H9 (cell line): ENCODE measurements at regions not wholly inside any gene's neighbourhood (a gene's known extent, or its start where the extent isn't known, plus 50 kb on each side); places are given as distances from the start of the nearest gene placed in this dataset.

ENCODE experiments used
- DNase-seq: peaks from one replicate; pipeline ENCODE4 v3.0.0-alpha.2; 2017
- H2AFZ ChIP-seq: one replicate; pipeline ENCODE4 v1.6.1; 2013; ENCODE audit warnings: mild to moderate bottlenecking, low read length, control low read depth, moderate library complexity
- H2AK5ac ChIP-seq: 2 replicates; pipeline ENCODE4 v1.6.1; 2013; ENCODE audit warnings: low read length, control low read depth, mixed read lengths; ENCODE audit not compliant: insufficient read length
- H2BK120ac ChIP-seq: one replicate; pipeline ENCODE4 v1.6.1; 2013; ENCODE audit warnings: low read depth, mild to moderate bottlenecking, low read length, control low read depth, inconsistent platforms; ENCODE audit not compliant: poor library complexity, severe bottlenecking
- H2BK12ac ChIP-seq: 2 replicates; pipeline ENCODE4 v1.6.1; 2013; ENCODE audit warnings: low read length, control low read depth, mixed read lengths, low read depth; ENCODE audit not compliant: insufficient read length
- H2BK15ac ChIP-seq: 2 replicates; pipeline ENCODE4 v1.6.1; 2013; ENCODE audit warnings: low read depth, low read length, control low read depth
- H2BK20ac ChIP-seq: one replicate; pipeline ENCODE4 v1.6.1; 2013; ENCODE audit warnings: low read depth, mild to moderate bottlenecking, low read length, control low read depth, inconsistent platforms; ENCODE audit not compliant: poor library complexity, severe bottlenecking
- H2BK5ac ChIP-seq: 2 replicates; pipeline ENCODE4 v1.6.1; 2013; ENCODE audit warnings: low read length, control low read depth, mixed read lengths; ENCODE audit not compliant: insufficient read length
- H3K14ac ChIP-seq: 2 replicates; pipeline ENCODE4 v1.6.1; 2013; ENCODE audit warnings: low read length, control low read depth; ENCODE audit not compliant: insufficient read depth
- H3K18ac ChIP-seq: 2 replicates; pipeline ENCODE4 v1.6.1; 2013; ENCODE audit warnings: low read depth, mild to moderate bottlenecking, mixed read lengths, low read length, control low read depth; ENCODE audit not compliant: insufficient read length
- H3K23ac ChIP-seq: 2 replicates; pipeline ENCODE4 v1.6.1; 2013; ENCODE audit warnings: low read length, control low read depth, mixed read lengths, low read depth; ENCODE audit not compliant: insufficient read length
- H3K23me2 ChIP-seq: 2 replicates; pipeline ENCODE4 v1.6.1; 2013; ENCODE audit warnings: low read depth, mild to moderate bottlenecking, mixed read lengths, low read length, control low read depth; ENCODE audit not compliant: insufficient read length, poor library complexity, severe bottlenecking
- H3K27ac ChIP-seq: 2 replicates; pipeline ENCODE4 v1.5.1; 2013; ENCODE audit warnings: low read length, control low read depth, mixed read lengths, low read depth; ENCODE audit not compliant: insufficient read length
- H3K27me3 ChIP-seq: 2 replicates; pipeline ENCODE4 v1.6.1; 2013; ENCODE audit warnings: low read length, control low read depth, inconsistent platforms; ENCODE audit not compliant: insufficient read depth
- H3K4ac ChIP-seq: 2 replicates; pipeline ENCODE4 v1.6.1; 2013; ENCODE audit warnings: low read depth, mild to moderate bottlenecking, control low read depth, inconsistent platforms, low read length, moderate library complexity
- H3K4me1 ChIP-seq: 2 replicates; pipeline ENCODE4 v1.6.1; 2013; ENCODE audit warnings: low read length, control low read depth, inconsistent platforms; ENCODE audit not compliant: insufficient read depth
- H3K4me2 ChIP-seq: 2 replicates; pipeline ENCODE4 v1.6.1; 2013; ENCODE audit warnings: low read length, control low read depth, mixed read lengths; ENCODE audit not compliant: insufficient read length, insufficient read depth
- H3K56ac ChIP-seq: 2 replicates; pipeline ENCODE4 v1.6.1; 2013; ENCODE audit warnings: low read depth, mild to moderate bottlenecking, mixed read lengths, low read length, control low read depth; ENCODE audit not compliant: insufficient read length
- H3K79me1 ChIP-seq: 2 replicates; pipeline ENCODE4 v1.6.1; 2013; ENCODE audit warnings: low read depth, mild to moderate bottlenecking, moderate library complexity, low read length, control low read depth, inconsistent platforms; ENCODE audit not compliant: insufficient read depth, poor library complexity, severe bottlenecking
- H3K79me2 ChIP-seq: 2 replicates; pipeline ENCODE4 v1.6.1; 2013; ENCODE audit warnings: low read length, control low read depth, inconsistent platforms; ENCODE audit not compliant: insufficient read depth
- H3K9ac ChIP-seq: 2 replicates; pipeline ENCODE4 v1.6.1; 2013; ENCODE audit warnings: low read length, control low read depth, mixed read lengths; ENCODE audit not compliant: insufficient read length; ENCODE audit errors: extremely low read depth
- H3K9me3 ChIP-seq: one replicate; pipeline ENCODE4 v1.6.1; 2013; ENCODE audit warnings: low read depth, low read length, inconsistent platforms; ENCODE audit not compliant: control insufficient read depth
- H3T11ph ChIP-seq: one replicate; pipeline ENCODE4 v1.6.1; 2013; ENCODE audit warnings: mild to moderate bottlenecking, low read length, control low read depth, inconsistent platforms
- H4K20me1 ChIP-seq: one replicate; pipeline ENCODE4 v1.6.1; 2013; ENCODE audit not compliant: control insufficient read depth, insufficient read length, insufficient read depth
- H4K5ac ChIP-seq: 2 replicates; pipeline ENCODE4 v1.6.1; 2013; ENCODE audit warnings: low read depth, mild to moderate bottlenecking, mixed read lengths, low read length, control low read depth; ENCODE audit not compliant: insufficient read length
- H4K8ac ChIP-seq: replicated peaks from 2 replicates; pipeline ENCODE4 v1.6.1; 2013; ENCODE audit warnings: low read length, control low read depth, mixed read lengths, low read depth; ENCODE audit not compliant: insufficient read length
- H4K91ac ChIP-seq: 2 replicates; pipeline ENCODE4 v1.6.1; 2013; ENCODE audit warnings: low read depth, mild to moderate bottlenecking, moderate library complexity, mixed read lengths, low read length, control low read depth; ENCODE audit not compliant: insufficient read length
- H3K27ac Mint-ChIP-seq, 3 experiments: 2 replicates in 2 of 3; 3 replicates in 1 of 3; pipeline ENCODE4 v1.8.0; 2020 to 2021; ENCODE audit warnings: mixed read lengths in 3 of 3, mild to moderate bottlenecking in 1 of 3, moderate library complexity in 1 of 3
- H3K27me3 Mint-ChIP-seq: 2 replicates; pipeline ENCODE4 v1.8.0; 2021; ENCODE audit warnings: low read depth, mild to moderate bottlenecking, moderate library complexity, mixed read lengths
- H3K36me3 Mint-ChIP-seq, 3 experiments: 2 replicates in 2 of 3; 3 replicates in 1 of 3; pipeline ENCODE4 v1.8.0; 2020 to 2021; ENCODE audit warnings: low read depth in 3 of 3, mixed read lengths in 3 of 3; ENCODE audit not compliant: insufficient read depth in 1 of 3
- H3K4me1 Mint-ChIP-seq, 2 experiments: 2 replicates each; pipeline ENCODE4 v1.8.0; 2020; ENCODE audit warnings: mixed read lengths in 2 of 2
- H3K4me3 Mint-ChIP-seq, 2 experiments: 2 replicates in 1 of 2; 3 replicates in 1 of 2; pipeline ENCODE4 v1.8.0; 2020 to 2021; ENCODE audit warnings: mild to moderate bottlenecking in 2 of 2, mixed read lengths in 2 of 2, moderate library complexity in 1 of 2
- H3K9me3 Mint-ChIP-seq, 2 experiments: 2 replicates in 1 of 2; 3 replicates in 1 of 2; pipeline ENCODE4 v1.8.0; 2020; ENCODE audit warnings: mild to moderate bottlenecking in 2 of 2, mixed read lengths in 2 of 2, moderate library complexity in 1 of 2
- CTCF ChIP-seq: fragments of 200-600 bp; sonication (generic); conservative IDR thresholded peaks from 3 replicates; pipeline ENCODE4 v1.8.0; 2021; ENCODE audit warnings: antibody characterized with exemption, mild to moderate bottlenecking
- WGBS: extraction: QIAGEN DNeasy Blood & Tissue Kit; methylation state at CpG from one replicate; pipeline ENCODE4 v1.1.7; 2013; ENCODE audit warnings: missing lambda C conversion rate, low lambda C conversion rate, mixed read lengths; ENCODE audit not compliant: insufficient read length; ENCODE audit errors: extremely low coverage; 5-methylcytosine and 5-hydroxymethylcytosine counted together

DNA sequence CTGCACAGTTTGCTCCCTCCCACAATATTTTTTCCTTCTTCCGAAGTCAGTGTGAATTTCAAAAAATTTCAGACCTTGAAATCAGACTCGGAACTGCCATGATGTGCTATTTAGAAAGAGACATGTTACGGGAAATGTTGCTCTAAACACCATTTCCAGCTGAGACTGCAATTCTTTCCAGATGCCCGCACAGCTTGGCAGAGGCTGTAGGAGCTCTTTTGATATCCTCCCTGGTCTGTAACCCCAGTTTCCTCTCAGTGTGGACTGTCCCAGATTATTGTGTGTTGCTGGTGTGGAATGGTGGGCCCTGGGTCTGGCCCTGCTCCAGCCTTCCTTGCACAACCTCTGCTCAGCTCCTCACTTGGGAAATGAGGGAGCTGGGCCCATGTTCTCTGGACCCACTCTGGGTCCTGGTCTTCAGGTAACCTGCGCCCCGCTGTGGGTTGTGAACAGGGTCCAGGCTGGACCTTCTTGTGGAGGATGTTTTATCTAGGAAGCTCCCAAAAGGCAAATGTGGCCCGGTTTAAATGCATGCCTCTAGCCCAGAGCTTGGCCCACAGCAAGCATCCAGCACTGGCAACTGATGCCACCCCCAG lies 172.8 kb upstream of the CXCL12 start:
- Mint-ChIP-seq H3K4me1 (peaks cover 0 to 3% of the 10 kb centered on the region in 2 experiments; a peak in 1 of 4 replicates), H3K36me3 (no peaks in the 10 kb centered on the region; a peak in 1 of 7 replicates), H3K9me3 (no peaks in the 10 kb centered on the region; a peak in 2 of 5 replicates), H3K27ac (no peak overlapping the region), H3K27me3 (peaks cover 1% of the 10 kb centered on the region), H3K4me3 (no peak overlapping the region)
- no CpG with 5 or more reads among the region's 7 CpGs for WGBS
- Histone ChIP-seq H3K23me2 (no peaks in the 10 kb centered on the region), H3K79me1 (no peaks in the 10 kb centered on the region), H3K56ac (no peak overlapping the region), H3K9ac (no peak overlapping the region), H4K8ac (no peak overlapping the region), H2BK12ac (no peak overlapping the region), H3K23ac (no peak overlapping the region), H4K91ac (no peak overlapping the region), H4K20me1 (no peaks in the 10 kb centered on the region), H3K79me2 (no peaks in the 10 kb centered on the region), H3K9me3 (no peaks in the 10 kb centered on the region), H3K4me2 (no peak overlapping the region), H2AK5ac (no peak overlapping the region), H4K5ac (no peak overlapping the region), H3K27me3 (no peaks in the 10 kb centered on the region), H2BK15ac (no peak overlapping the region), H2BK120ac (no peak overlapping the region), H3K14ac (no peak overlapping the region; the same call in 1 of the 2 replicates), H3K27ac (no peak overlapping the region), H3T11ph (no peak overlapping the region), H2BK5ac (no peak overlapping the region), H2BK20ac (no peak overlapping the region), H3K4ac (no peak overlapping the region), H3K4me1 (no peaks in the 10 kb centered on the region), H2AFZ (no peak overlapping the region), H3K18ac (no peak overlapping the region)
- no peak for DNase-seq
- no peak for TF ChIP-seq CTCF
